NK-92 treated with Interleukin-12 subunit alpha and Interleukin-12 subunit beta, amount 100 ng/mL, for 24 hours (cell line): ENCODE measurements at regions not wholly inside any gene's neighbourhood (a gene's known extent, or its start where the extent isn't known, plus 50 kb on each side); places are given as distances from the start of the nearest gene placed in this dataset.
"Not testable (repeated sequence)": the region's sequence is repeated elsewhere in the genome, so short reads cannot be mapped to it uniquely, and the experiment has no call there.

Source experiments
- DNase-seq: peaks from one replicate; lab custom pipeline; 2025; lab: John Stamatoyannopoulos, UW

DNA sequence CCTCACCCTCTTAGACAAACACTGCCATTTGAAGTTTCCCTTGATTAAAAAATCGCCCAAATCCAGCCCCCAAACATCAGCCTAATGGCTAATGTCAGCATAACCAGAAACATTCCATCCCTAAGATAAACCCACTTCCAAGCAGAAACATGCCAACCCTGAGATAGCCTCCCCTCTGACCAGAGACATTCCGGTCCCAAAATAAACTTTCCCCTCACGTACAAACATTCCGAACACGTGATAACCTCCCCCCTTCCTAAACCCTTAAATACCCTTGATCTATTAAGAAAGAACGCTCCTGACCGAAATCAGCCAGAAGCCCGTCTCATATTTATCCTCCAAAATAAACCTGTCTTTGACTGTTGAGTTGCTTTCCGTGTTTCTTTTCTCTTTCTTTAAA is 237.2 kb downstream of the ASMT start:
- DNase-seq, result no peak

DNA sequence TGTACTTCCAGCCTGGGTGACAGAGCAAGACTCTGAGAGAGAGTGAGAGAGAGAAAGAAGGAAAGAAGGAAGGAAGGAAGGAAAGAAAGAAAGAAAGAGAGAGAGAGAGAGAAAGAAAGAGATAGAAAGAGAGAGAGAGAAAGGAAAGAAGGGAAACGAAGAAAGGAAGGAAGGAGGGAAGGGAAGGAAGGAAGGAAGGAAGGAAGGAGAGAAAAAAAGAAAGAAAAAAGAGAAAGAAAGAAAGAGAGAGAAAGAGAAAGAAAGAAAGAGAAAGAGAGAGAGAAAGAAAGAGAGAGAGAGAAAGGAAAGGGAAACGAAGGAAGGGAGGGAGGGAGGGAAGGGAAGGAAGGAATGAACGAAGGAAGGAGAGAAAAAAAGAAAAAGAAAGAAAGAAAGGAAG is 238.6 kb downstream of the ASMT start:
- DNase-seq, result no peak

DNA sequence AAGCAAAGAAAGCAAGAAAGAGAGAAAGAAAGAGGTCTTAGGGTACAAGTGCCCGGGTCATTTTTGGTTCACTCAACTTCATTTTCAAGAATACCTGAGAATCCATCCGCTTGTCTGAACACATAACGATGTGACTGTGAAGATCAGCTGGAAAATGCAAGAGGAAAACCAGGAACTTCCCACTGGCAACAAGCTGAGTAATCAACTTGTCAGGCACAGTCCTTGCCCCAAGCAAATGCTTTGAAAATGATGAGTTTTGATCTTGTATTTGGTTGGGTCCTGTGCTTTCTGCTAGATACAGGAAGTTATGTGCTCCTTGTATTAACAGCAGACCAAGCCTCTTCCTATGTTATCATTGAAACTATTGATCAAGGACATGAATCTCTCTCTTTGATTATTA is 239.1 kb downstream of the ASMT start:
- DNase-seq, result no peak

DNA sequence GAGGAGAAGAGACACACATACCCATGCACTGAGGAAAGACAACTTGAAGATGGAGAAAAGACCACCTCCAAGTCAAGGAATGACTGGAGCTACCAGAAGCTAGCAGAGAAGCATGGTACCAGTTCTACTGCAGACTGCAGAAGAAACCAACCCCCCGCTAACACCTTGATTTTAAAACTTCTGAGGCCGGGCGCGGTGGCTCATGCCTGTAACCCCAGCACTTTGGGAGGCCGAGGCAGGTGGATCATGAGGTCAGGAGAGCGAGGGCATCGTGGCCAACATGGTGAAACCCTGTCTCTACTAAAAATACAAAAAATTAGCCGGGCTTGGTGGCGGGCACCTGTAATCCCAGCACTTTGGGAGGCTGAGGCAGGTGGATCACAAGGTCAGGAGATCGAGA is 240.0 kb downstream of the ASMT start:
- not testable (repeated sequence) for DNase-seq

DNA sequence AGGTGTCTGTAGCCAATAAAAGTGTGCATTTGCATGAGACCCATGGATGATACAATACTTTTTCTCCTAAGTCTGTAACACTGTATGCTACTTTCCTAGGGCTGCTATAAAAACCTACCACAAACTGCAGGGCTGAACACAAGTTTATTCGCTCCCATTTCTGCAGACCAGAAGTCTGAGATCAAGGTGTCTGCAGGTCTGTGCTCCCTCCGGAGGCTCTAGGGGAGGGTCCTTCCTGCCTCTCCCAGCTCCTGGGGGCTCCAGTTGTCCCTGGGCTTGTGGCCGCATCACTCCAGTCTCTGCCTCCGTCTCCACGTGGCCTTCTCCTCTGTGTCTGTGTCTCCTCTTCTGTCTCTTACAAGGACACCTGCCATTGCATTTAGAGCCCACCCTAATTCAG is 244.4 kb downstream of the ASMT start:
- not testable (repeated sequence) for DNase-seq

DNA sequence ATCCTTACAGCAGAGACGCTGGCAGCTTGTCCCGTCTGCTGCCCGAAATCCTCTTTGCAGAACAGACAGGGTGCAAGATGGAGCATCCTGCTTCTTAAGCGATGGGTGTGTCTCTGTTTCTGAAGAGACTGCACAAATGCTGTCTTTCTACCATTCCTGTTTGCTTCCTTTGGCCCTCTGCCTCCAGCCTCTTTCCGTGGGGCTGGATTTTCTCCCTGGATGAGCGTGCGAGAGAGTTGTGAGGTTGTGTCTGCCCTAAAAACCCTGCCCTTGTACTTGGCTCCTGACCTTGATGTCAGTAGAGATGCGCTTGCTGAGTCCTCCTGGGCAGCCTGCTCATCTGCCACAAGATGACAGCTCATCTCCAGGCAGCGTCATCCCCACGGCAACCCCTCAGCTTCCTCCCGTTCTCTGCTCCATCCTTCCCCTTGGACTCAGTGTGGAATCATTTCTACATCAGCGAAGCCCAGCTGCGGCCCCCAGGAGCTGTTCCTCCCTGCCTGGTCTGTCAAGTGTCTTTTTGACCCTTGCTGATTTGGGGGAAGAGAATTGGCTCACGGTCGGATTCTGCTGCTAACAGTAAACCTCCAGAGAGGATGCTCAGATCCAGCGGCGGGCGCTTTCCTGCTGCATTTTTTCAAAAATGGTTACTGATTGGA is 246.2 kb downstream of the ASMT start:
- no peak for DNase-seq

DNA sequence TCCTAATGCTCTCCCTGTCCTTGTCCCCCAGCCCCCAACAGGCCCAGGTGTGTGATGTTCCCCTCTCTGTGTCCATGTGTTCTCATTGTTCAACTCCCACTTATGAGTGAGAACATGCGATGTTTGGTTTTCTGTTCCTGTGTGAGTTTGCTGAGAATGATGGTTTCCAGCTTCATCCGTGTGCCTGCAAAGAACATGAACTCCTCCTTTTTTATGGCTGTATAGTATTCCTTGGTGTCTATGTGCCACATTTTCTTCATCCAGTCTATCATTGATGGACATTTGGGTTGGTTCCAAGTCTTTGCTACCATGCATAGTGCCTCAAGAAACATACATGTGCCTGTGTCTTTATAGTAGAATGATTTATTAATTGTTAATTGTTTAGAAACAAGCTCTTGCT is 249.1 kb downstream of the ASMT start:
- not testable (repeated sequence) for DNase-seq

DNA sequence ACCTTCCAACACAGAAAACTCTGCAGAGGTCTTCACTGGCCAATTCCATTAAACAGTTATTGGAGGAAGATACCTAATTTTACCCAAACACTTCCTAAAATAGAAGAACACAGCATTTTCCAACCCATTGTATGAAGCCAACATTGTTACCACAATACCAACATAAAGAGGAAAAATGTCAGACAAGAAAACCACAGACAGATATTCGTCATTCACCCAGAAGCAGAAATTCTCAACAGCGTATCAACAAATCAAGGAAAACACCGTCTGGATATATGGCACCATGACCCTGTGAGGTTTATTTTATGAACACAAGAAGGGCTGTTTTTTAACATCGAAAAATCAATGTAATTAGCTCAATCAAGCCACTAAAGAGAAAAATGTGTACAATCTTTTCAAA is 255.6 kb downstream of the ASMT start:
- no peak for DNase-seq

DNA sequence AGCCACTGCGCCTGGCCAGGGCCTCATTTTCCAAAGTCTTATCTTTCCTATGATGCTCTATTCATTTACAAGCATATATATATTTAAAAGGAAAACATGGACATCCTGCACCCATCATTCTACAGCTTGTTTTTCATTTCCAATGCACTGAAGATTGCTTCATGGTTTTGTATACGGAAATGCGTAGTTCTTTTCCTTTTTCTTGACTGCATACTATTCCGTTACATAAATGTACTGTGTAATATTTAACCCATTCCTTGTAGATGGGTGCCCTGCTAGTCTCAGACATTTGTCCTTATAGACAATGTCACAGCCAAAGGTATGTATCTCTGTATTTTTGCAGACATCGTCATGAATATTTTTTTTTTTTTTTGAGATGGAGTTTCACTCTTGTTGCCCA is 257.0 kb downstream of the ASMT start:
- DNase-seq, result no peak

DNA sequence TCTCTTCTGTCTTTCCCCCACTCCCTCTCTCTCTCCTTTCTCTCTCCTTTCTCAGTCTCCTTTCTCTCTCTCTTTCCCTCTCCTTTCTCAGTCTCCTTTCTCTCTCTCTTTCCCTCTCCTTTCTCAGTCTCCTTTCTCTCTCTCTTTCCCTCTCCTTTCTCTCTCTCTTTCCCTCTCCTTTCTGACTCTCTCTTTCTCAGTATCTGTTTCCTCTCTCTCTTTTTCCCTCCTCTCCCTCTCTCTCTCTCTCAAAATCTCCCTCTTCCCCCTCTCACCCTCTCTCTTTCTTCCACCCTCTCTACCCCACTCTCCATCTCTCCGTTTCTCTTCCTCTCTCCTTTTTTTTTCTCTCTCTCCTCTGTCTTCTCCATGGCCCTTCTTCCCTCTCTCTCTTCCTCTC is 258.8 kb downstream of the ASMT start:
- DNase-seq, result no peak

DNA sequence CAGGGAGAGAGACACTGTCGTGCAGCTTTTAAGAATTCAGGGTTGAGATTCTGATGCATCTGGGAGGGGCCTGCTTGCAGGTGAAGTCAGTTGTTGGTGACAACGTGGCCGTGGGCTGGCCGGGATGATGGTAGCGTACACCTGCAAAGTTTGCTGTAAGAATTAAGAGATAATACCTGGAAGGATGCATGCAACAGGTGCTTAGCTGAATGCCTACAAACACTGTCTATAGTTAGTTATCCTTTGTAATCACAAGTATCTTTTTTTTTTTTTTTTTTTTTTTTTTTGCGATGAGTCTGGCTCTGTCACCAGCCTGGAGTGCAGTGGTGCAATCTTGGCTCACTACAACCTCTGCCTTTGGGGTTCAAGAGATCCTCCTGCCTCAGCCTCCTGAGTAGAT is 259.6 kb downstream of the ASMT start:
- DNase-seq, result no peak

DNA sequence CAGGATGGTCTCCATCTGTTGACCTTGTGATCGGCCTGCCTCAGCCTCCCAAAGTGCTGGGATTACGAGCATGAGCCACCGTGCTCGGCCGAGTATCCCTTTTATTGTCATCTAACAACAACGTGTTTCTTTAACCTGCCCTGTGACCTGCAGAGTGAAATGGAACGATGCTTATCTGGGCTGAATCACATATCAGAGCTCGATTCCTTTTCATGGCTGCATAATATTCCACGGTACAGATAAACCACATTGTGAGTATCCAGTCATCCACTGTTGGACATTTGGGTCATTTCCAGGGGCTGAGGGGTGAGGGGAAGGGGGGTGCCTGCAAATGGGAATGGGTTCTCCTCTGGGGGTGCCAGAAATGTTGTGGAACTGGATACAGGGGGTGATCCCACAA is 260.0 kb downstream of the ASMT start:
- no peak for DNase-seq

DNA sequence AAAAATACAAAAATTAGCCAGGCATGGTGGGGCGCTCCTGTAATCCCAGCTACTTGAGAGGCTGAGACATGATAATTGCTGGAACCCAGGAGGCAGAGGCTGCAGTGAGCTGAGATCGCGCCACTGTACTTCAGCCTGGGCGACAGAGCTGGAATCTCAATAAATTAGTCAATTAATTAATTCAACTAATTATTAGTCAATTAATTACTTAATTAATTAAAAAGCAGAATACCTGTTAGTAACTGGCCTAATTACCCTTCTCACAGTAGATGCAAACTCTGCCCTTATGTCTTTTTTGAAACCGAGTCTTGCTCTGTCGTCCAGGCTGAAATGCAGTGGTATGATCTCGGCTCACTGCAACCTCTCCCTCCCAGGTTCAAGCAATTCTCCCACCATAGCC is 261.2 kb downstream of the ASMT start:
- no peak for DNase-seq

DNA sequence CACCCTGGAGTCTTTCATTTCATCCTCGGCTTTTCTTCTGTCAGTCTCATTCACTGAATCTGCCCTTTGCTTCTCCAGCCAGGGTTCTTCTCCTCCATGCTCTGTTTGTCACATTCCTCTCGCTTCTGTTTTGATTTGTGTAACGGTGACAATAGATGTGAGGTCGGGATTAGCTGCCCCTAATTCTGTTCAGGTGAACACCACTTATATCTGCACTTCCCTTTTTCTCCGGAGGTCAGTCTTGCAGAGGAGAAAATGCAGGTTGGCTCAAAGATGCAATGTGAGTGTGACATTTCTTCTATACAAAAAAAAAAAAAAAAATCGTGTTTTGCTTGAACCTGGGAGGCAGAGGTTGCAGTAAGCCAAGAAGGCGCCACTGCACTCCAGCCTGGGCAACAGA is 262.9 kb downstream of the ASMT start:
- no peak for DNase-seq

DNA sequence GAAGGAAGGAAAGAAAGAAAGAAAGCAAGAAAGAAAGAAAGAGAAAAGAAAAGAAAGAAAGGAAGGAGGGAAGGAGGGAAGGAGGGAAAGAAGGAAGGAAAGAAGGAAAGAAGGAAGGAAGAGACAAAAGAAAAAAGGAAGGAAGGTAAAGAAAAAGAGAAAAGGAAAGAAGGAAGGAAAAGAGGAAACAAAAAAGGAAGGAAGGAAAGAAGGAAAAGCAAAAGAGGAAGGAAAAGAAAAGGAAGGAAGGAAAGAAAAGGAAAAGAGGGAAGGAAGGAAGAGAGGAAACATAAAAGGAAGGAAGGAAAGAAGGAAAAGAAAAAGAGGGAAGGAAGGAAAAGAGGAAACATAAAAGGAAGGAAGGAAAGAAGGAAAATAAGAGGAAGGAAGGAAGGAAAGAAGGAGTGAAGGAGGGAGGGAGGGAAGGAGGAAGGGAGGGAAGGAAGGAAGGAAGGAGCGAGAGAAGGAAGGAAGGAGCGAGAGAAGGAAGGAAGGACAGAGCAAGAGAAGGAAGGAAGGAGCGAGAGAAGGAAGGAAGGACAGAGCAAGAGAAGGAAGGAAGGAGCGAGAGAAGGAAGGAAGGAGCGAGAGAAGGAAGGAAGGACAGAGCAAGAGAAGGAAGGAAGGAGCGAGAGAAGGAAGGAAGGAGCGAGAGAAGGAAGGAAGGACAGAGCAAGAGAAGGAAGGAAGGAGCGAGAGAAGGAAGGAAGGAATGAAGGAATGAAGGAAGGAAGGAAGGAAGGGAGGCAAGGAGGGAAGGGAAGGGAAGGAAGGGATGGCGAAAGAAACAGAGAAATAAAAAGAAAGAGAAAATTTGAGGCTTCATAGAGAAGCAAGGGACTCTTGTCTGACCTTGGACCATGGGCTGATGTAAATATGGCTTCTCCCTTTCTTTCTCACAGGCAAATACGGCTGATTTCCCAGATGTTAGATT is 266.3 kb downstream of the ASMT start:
- DNase-seq, result not testable (repeated sequence)

DNA sequence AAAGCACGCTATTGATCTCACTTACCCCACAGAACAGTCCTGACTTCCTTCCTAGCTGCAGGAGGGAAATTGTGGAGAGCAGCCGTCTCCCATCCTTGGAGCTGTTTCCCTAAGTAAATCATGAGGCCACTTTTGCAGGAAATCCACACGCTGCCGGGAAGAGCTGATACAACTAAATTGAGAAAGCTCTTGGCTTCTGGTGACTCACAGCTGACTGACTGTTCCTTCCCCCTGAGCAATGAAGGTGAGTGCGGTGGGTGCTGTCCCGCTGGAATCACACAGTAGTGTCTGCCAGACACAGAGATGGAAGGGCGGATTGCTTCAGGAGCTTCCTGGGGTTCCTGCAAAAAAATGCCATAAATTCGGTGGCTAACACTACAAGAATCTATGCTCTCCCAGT is 268.9 kb downstream of the ASMT start:
- no peak for DNase-seq

DNA sequence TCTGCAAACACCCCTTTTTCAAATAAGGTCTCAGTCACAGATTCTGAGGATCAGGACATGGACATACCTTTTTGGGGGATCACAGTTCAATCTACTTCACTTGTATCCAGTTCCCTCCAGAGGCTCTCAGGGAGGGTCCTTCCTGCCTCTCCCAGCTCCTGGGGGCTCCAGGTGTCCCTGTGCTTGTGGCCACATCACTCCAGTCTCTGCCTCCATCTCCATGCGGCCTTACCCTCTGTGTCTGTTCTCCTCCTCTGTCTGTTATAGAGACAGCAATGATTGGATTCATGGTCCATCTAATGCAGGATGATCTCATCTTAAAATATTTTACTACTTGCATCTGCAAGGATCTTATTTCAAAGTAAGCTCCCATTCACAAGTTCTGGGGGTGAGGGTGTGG is 269.6 kb downstream of the ASMT start:
- DNase-seq, result no peak

DNA sequence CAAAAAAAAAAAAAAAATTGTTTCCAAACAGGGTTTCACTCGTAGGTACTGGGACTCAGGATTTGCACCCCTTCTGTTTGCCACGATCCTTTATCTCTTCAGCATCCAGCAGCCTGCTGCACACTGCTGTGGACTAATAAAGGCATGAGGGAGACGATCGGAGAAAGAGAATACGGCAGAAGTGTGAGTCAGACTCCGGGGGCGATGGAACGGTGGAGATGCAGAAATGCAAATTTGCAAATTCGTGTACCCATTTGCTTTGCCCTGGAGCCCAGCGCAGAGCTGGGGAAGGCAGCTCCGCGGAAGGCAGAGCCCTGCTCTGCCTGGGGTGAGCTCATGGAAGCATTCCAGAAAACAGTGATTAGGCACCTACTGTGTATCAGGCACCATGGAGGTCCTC is 270.3 kb downstream of the ASMT start:
- no peak for DNase-seq

DNA sequence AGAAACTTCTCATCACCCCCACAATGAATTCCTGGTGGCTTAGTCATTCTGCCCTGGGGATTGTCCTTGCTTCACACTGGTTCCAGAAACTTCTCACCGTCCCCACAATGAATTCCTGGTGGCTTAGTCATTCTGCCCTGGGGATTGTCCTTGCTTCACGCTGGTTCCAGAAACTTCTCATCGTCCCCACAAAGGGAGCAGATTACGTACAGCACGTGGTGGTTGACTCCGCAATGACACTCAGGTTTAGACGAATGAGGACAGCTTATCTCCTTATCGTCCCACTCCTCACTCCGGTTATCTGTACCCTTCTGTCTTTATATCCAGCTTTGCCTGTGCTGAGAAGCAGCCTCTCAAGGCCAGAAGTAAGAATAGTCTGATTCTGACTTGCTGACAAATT is 273.4 kb downstream of the ASMT start:
- not testable (repeated sequence) for DNase-seq

DNA sequence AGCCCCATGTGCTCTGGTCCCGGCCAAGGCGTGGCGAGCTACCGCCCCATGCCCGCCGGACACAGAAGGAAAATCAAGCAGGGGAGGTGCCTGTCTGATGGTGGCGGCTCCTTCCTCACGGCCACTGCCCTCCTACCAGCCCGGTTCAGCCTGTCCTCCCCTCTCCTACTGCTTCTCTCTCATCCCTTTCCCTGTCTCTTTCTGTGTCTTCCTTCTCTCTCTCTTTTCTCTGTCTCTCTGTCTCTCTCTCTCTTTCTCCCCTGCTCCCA is 279.1 kb downstream of the ASMT start:
- DNase-seq, result no peak

DNA sequence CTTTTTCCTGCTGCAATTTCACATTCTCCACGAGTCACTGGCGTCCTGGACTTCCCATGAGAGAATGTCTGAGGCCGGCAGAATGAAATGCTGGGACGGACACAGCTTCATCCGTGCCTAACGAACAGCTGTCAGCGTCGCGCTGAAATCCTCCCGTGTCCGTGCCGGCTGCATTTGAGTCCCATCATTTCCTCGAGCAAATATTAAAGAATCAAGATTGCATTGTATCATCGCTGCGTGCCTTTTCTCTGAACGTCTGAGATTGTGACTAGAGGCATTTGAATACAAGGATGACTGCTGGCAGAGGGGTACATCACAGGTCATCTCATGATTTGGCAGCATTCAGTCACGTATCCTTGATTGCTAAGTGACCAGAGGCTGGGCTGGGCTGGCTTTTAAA is 279.9 kb downstream of the ASMT start:
- DNase-seq, result no peak

DNA sequence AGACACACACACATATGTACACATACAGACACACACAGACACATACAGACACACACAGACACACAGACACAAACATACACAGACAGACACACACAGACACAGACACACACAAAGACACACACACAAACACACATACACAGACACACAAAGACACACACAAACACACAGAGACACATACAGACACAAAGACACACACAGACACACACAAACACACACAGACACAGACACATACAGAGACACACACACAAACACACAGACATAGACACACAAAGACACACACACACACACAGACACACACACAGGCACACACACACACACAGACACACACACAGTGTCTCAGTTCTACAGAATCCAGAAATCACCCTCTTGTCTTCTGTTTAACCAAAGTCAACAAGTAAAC is 280.7 kb downstream of the ASMT start:
- DNase-seq, result no peak

DNA sequence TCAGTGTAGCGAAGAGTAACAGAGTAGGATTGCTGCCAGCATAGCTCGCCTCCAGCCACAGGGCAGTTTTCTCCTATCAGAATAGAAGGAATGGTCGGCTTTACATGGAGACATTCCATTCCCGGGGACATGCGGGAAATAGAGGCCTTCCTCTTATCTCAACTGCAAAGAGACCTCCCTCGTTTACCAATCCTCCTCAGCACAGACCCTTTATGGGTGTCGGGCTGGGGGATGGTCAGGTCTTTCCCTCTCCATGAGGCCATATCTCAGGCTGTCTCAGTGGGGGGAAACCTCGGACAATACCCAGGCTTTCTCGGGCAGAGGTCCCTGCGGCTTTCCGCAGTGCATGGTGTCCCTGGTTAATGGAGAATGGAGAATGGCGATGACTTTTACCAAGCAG is 285.0 kb downstream of the ASMT start:
- DNase-seq, result no peak

DNA sequence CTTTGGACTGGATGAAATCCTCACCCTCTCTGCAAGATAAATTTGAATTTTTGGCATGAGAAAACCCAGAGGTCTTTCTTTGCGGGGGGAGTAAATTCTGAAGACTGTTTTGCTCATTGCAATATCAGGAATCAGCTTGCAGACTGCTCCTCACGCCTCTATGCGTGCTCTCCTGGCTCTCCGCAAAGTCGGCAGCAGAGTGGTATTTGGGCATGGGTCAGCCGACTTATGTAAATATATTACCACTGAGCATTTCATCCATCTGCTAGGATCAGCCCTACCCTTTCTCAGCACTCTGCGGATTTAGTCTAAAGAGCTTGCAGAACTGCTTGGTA is 288.0 kb downstream of the ASMT start:
- DNase-seq, result no peak
